Coronary artery (tissue), 2 donors: ENCODE measurements at regions not wholly inside any gene's neighbourhood (a gene's known extent, or its start where the extent isn't known, plus 50 kb on each side); places are given as distances from the start of the nearest gene placed in this dataset.

Experiments
- DNase-seq: peaks from one replicate; pipeline ENCODE4 v3.0.0-alpha.2; 2017; ENCODE audit warnings: low spot score
- H3K27ac ChIP-seq, 2 donors: fragments of 200-600 bp; sonication (generic); one replicate each; pipeline ENCODE4 v1.5.1; 2016 to 2019
- H3K4me3 ChIP-seq: fragments of 200-600 bp; sonication (generic); 2 replicates; pipeline ENCODE4 v1.5.1; 2016; ENCODE audit warnings: mild to moderate bottlenecking, moderate library complexity
- CTCF ChIP-seq: fragments of 200-600 bp; sonication (generic); IDR thresholded peaks from one replicate; pipeline ENCODE4 v1.5.1; 2019; ENCODE audit warnings: antibody characterized with exemption

GRCh38 chr6:69593706-69594105 lies 203.1 kb downstream of the LMBRD1 start:
- DNase-seq, result no peak
- Histone ChIP-seq H3K4me3 (no peak overlapping the region), H3K27ac (no peak overlapping the region)
- no peak for TF ChIP-seq CTCF

DNA sequence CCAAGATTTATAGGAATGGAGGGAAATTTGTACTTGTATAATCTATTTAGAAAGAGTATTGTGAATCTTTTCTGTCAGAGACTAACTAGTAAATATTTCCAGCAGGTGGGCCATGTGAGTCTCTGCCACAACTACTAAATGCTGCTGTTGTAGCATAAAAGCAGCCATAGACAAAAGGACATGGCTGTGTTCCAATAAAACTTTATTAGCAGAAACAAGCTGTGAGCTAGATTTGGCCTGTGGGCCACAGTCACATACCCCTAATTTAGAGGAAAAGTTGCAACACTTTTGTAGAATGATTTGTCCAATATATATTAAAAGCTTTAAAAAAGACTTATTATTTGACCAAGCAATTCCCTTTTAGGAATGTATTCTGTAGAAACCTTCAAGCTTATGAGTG lies 207.2 kb downstream of the LMBRD1 start:
- H3K27ac ChIP-seq, result no peak overlapping the region
- DNase-seq, result no peak
- no peak overlapping the region for H3K4me3 ChIP-seq
- no peak for TF ChIP-seq CTCF

DNA sequence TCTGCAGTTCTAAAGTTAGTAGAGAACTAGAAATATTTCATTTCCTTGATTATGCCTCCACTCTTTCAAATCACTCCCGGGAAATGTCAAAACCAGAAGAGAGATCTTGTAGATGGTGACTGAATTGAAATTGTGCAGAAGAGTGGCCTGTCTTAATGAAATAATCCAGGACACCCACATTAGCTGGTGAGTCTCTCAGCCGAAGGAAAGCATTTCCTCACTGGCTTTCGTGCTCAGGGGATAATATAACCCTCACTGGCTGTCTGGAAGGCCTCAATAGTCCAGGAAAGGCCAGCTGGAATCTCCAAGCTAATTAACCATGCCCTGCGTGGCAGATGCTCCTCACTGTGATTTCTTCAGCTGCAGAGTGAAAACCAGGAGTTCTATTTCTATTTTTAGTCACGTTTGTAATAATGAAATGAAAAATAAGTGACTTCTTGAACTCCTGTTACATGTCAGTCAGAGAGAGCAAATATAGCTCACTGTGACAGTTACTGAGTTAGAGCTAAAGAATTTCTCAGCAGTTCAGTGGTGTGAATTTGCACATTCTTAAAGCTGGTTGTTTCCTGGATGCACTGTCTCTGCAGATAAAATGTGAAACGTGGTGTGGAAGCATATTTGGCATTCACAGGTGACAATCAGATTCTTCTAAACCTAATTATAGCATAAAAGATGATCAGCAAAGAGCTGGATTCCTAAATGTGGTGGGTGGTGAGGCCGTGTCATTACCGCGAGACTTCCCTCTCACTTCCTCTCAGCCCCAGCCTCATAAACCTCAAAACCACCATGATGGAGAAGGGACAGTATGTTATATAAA lies 211.7 kb downstream of the LMBRD1 start:
- no peak for TF ChIP-seq CTCF
- H3K27ac ChIP-seq, result peak overlapping the region in 1 of 2 donors; percentile 43
- DNase-seq, result no peak
- peak overlapping the region; percentile 28 for H3K4me3 ChIP-seq

GRCh38 chr6:69584536-69584912 lies 212.3 kb downstream of the LMBRD1 start:
- DNase-seq, result no peak
- no peak overlapping the region for H3K4me3 ChIP-seq
- no peak for TF ChIP-seq CTCF
- no peak overlapping the region for H3K27ac ChIP-seq

- no peak for TF ChIP-seq CTCF
- Histone ChIP-seq H3K27ac (no peak overlapping the region), H3K4me3 (no peak overlapping the region)
- DNase-seq, result no peak
Measured at GRCh38 chr6:69581581-69581980, 215.2 kb downstream of the LMBRD1 start.

- DNase-seq, result no peak
- H3K4me3 ChIP-seq, result no peak overlapping the region
- TF ChIP-seq CTCF, result no peak
- no peak overlapping the region for H3K27ac ChIP-seq
Measured at GRCh38 chr6:69580706-69581105, 216.1 kb downstream of the LMBRD1 start.

GRCh38 chr6:69578361-69578890 lies 218.4 kb downstream of the LMBRD1 start:
- no peak overlapping the region for H3K4me3 ChIP-seq
- H3K27ac ChIP-seq, result no peak overlapping the region
- DNase-seq, result no peak
- TF ChIP-seq CTCF, result no peak
